GM06990 (cell line): ENCODE measurements at regions not wholly inside any gene's neighbourhood (a gene's known extent, or its start where the extent isn't known, plus 50 kb on each side); places are given as distances from the start of the nearest gene placed in this dataset.
"Not testable (repeated sequence)": the region's sequence is repeated elsewhere in the genome, so short reads cannot be mapped to it uniquely, and the experiment has no call there.

Experiments
- DNase-seq: peaks from one replicate; pipeline ENCODE4 v3.0.0-alpha.2; 2011; ENCODE audit not compliant: insufficient read length; ENCODE audit errors: extremely low read depth
- H3K27me3 ChIP-seq: replicated peaks from 2 replicates; pipeline ENCODE4 v1.6.0; 2011; ENCODE audit warnings: low read length; ENCODE audit not compliant: control insufficient read depth, insufficient read depth
- H3K36me3 ChIP-seq: 2 replicates; pipeline ENCODE4 v1.5.1; 2011; ENCODE audit warnings: low read length; ENCODE audit not compliant: control insufficient read depth, insufficient read depth
- H3K4me3 ChIP-seq: replicated peaks from 2 replicates; pipeline ENCODE4 v1.5.1; 2011; ENCODE audit warnings: low read depth, mild to moderate bottlenecking, control low read depth, low read length
- CTCF ChIP-seq: IDR thresholded peaks from 2 replicates; pipeline ENCODE4 v1.5.1; 2011; ENCODE audit warnings: low read length, control low read depth, mild to moderate bottlenecking, inconsistent platforms; ENCODE audit not compliant: insufficient read depth, poor library complexity, severe bottlenecking

- no peak for TF ChIP-seq CTCF
Measured at GRCh38 chr2:122080871-122081270, 325.4 kb downstream of the TSN start.

GRCh38 chr2:122081751-122082150 is 326.3 kb downstream of the TSN start:
- H3K27me3 ChIP-seq: no peaks in the 10 kb centered on the region
- no peak for TF ChIP-seq CTCF
- H3K4me3 ChIP-seq: no peak overlapping the region
- no peaks in the 10 kb centered on the region for H3K36me3 ChIP-seq
- no peak for DNase-seq

More at GRCh38 chr2:122080871-122081270, 325.4 kb downstream of the TSN start:
- DNase-seq: no peak
- Histone ChIP-seq H3K4me3 (no peak overlapping the region), H3K36me3 (no peaks in the 10 kb centered on the region), H3K27me3 (no peaks in the 10 kb centered on the region)

GRCh38 chr2:122083256-122084048 is 328.0 kb downstream of the TSN start:
- no peak for DNase-seq
- Histone ChIP-seq H3K4me3 (no peak overlapping the region), H3K27me3 (no peaks in the 10 kb centered on the region), H3K36me3 (no peaks in the 10 kb centered on the region)
- TF ChIP-seq CTCF: no peak

- H3K4me3 ChIP-seq, H3K36me3 ChIP-seq, H3K27me3 ChIP-seq, DNase-seq: not testable (repeated sequence)
Measured at GRCh38 chr2:122085672-122086071, 330.2 kb downstream of the TSN start.

- no peaks in the 10 kb centered on the region; the same call in 1 of the 2 replicates for H3K27me3 ChIP-seq
- H3K4me3 ChIP-seq: no peak overlapping the region
- no peak for DNase-seq
- H3K36me3 ChIP-seq: no peaks in the 10 kb centered on the region
- TF ChIP-seq CTCF: no peak
Measured at GRCh38 chr2:122094557-122094956, 339.1 kb downstream of the TSN start.

- DNase-seq: no peak
- no peak overlapping the region for H3K4me3 ChIP-seq
- TF ChIP-seq CTCF: no peak
Measured at GRCh38 chr2:122096761-122097160, 341.3 kb downstream of the TSN start.

More at GRCh38 chr2:122096761-122097160, 341.3 kb downstream of the TSN start:
- H3K36me3 ChIP-seq: no peaks in the 10 kb centered on the region
- H3K27me3 ChIP-seq: no peaks in the 10 kb centered on the region; the same call in 1 of the 2 replicates
